CD4-positive, CD25-positive, alpha-beta regulatory T cell (primary cell): ENCODE measurements at regions not wholly inside any gene's neighbourhood (a gene's known extent, or its start where the extent isn't known, plus 50 kb on each side); places are given as distances from the start of the nearest gene placed in this dataset.

Source experiments
- ATAC-seq, 2 donors: fragments of 150-1000 bp; cut with Tn5 transposase; one replicate each; pipeline ENCODE4 v1.10.0; 2021; ENCODE audit warnings: low read depth in 2 of 2, moderate number of reproducible peaks in 2 of 2, moderate library complexity in 1 of 2
- DNase-seq, 3 donors: peaks; one replicate each; pipeline versions ENCODE4 v3.0.0 to v3.0.0-alpha.2; 2012 to 2022; ENCODE audit warnings: mixed read lengths in 1 of 3
- H3K27ac ChIP-seq: one replicate; pipeline ENCODE4 v1.7.0; 2013; ENCODE audit warnings: mild to moderate bottlenecking, low read length; ENCODE audit not compliant: insufficient read depth, poor library complexity, severe bottlenecking
- H3K27me3 ChIP-seq: one replicate; pipeline ENCODE4 v1.7.0; 2013; ENCODE audit warnings: low read length; ENCODE audit not compliant: control insufficient read depth, insufficient read depth
- H3K36me3 ChIP-seq: one replicate; pipeline ENCODE4 v1.7.0; 2013; ENCODE audit warnings: mild to moderate bottlenecking, low read length, moderate library complexity; ENCODE audit not compliant: control insufficient read depth, insufficient read depth
- H3K4me1 ChIP-seq: 2 replicates; pipeline ENCODE4 v1.7.0; 2013; ENCODE audit warnings: mild to moderate bottlenecking, low read length; ENCODE audit not compliant: insufficient read depth, control insufficient read depth, poor library complexity, severe bottlenecking
- H3K4me3 ChIP-seq: one replicate; pipeline ENCODE4 v1.7.0; 2013; ENCODE audit warnings: low read depth, mild to moderate bottlenecking, low read length, moderate library complexity
- H3K9me3 ChIP-seq, 2 experiments: 1 replicate in 1 of 2; 2 replicates in 1 of 2; pipeline ENCODE4 v1.7.0; 2013; ENCODE audit warnings: low read length in 2 of 2, mild to moderate bottlenecking in 1 of 2, moderate library complexity in 1 of 2; ENCODE audit not compliant: control insufficient read depth in 2 of 2
- H3K27ac Mint-ChIP-seq, 3 donors: one replicate each; pipeline ENCODE4 v1.8.0; 2020 to 2022; ENCODE audit warnings: mild to moderate bottlenecking in 3 of 3, mixed read lengths in 3 of 3, moderate library complexity in 2 of 3
- H3K27me3 Mint-ChIP-seq: one replicate; pipeline ENCODE4 v1.8.0; 2022; ENCODE audit warnings: mild to moderate bottlenecking, mixed read lengths
- H3K36me3 Mint-ChIP-seq: one replicate; pipeline ENCODE4 v1.8.0; 2020; ENCODE audit warnings: mixed read lengths
- H3K4me1 Mint-ChIP-seq, 4 donors: one replicate each; pipeline ENCODE4 v1.8.0; 2020 to 2022; ENCODE audit warnings: mixed read lengths in 4 of 4, mild to moderate bottlenecking in 1 of 4
- H3K4me3 Mint-ChIP-seq, 4 donors: one replicate each; pipeline ENCODE4 v1.8.0; 2020 to 2022; ENCODE audit warnings: mild to moderate bottlenecking in 4 of 4, mixed read lengths in 4 of 4, moderate library complexity in 3 of 4
- H3K9me3 Mint-ChIP-seq, 7 donors: one replicate each; pipeline ENCODE4 v1.8.0; 2020 to 2022; ENCODE audit warnings: mixed read lengths in 7 of 7, mild to moderate bottlenecking in 3 of 7, moderate library complexity in 2 of 7

- H3K4me3 ChIP-seq: no peak overlapping the region
- no peak overlapping the region for H3K4me3 Mint-ChIP-seq
- peaks cover 0 to 5% (median 1%) of the 10 kb centered on the region in 7 donors for H3K9me3 Mint-ChIP-seq
- H3K27me3 Mint-ChIP-seq: peaks cover 4% of the 10 kb centered on the region
- H3K27ac Mint-ChIP-seq: no peak overlapping the region
- H3K27me3 ChIP-seq: no peaks in the 10 kb centered on the region
- H3K4me1 ChIP-seq: no peaks in the 10 kb centered on the region
- H3K9me3 ChIP-seq: no peaks in the 10 kb centered on the region
- ATAC-seq (no peak), DNase-seq (no peak)
- H3K27ac ChIP-seq: no peak overlapping the region
- no peaks in the 10 kb centered on the region for H3K4me1 Mint-ChIP-seq
- H3K36me3 ChIP-seq: no peaks in the 10 kb centered on the region
- no peaks in the 10 kb centered on the region for H3K36me3 Mint-ChIP-seq
Observed at GRCh38 chr1:98340511-98340910, 321.0 kb upstream of the SNX7 start.

- H3K27me3 Mint-ChIP-seq: no peaks in the 10 kb centered on the region
- ATAC-seq (no peak), DNase-seq (no peak)
- H3K4me3 Mint-ChIP-seq: no peak overlapping the region
- no peak overlapping the region for H3K4me3 ChIP-seq
- no peak overlapping the region for H3K27ac Mint-ChIP-seq
- H3K4me1 ChIP-seq: no peaks in the 10 kb centered on the region
- no peaks in the 10 kb centered on the region for H3K4me1 Mint-ChIP-seq
- H3K27me3 ChIP-seq: peaks cover 1% of the 10 kb centered on the region
- no peak overlapping the region for H3K27ac ChIP-seq
- no peaks in the 10 kb centered on the region for H3K9me3 ChIP-seq
- H3K36me3 ChIP-seq: no peaks in the 10 kb centered on the region
- peaks cover 0 to 4% (median 0%) of the 10 kb centered on the region in 7 donors for H3K9me3 Mint-ChIP-seq
- H3K36me3 Mint-ChIP-seq: no peaks in the 10 kb centered on the region
Observed at GRCh38 chr1:98336472-98337083, 324.9 kb upstream of the SNX7 start.

DNA sequence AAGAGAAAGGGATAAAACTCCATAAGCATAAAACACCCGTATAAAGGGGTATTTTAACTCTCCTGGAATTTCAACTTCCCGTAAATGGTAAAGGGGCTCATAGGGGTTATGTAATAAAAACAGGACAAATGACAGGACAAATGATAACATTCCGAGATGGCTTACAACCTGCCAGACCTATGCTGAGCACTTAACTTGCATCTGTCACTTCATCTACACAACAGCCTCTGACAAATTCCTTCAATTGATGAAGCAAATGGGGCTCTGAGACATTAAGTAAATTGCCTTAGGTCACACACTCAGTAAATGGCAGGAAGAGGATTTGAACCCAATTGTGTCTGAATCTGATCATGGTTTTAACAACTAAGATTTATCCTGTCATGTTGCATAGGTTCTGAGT lies 327.6 kb upstream of the SNX7 start:
- Histone ChIP-seq H3K27me3 (peaks cover 1% of the 10 kb centered on the region), H3K4me1 (no peaks in the 10 kb centered on the region), H3K9me3 (no peaks in the 10 kb centered on the region), H3K4me3 (no peak overlapping the region), H3K36me3 (no peaks in the 10 kb centered on the region), H3K27ac (no peak overlapping the region)
- H3K36me3 Mint-ChIP-seq: no peaks in the 10 kb centered on the region
- H3K27ac Mint-ChIP-seq: no peak overlapping the region
- H3K27me3 Mint-ChIP-seq: no peaks in the 10 kb centered on the region
- H3K4me3 Mint-ChIP-seq: no peak overlapping the region
- DNase-seq (no peak), ATAC-seq (no peak)
- no peaks in the 10 kb centered on the region for H3K4me1 Mint-ChIP-seq
- H3K9me3 Mint-ChIP-seq: peaks cover 0 to 5% (median 0%) of the 10 kb centered on the region in 7 donors

- Mint-ChIP-seq H3K9me3 (peaks cover 0 to 5% (median 0%) of the 10 kb centered on the region in 7 donors), H3K27ac (no peak overlapping the region), H3K4me3 (no peak overlapping the region), H3K27me3 (no peaks in the 10 kb centered on the region), H3K36me3 (no peaks in the 10 kb centered on the region), H3K4me1 (no peaks in the 10 kb centered on the region)
- Histone ChIP-seq H3K27ac (no peak overlapping the region), H3K4me3 (no peak overlapping the region), H3K4me1 (no peaks in the 10 kb centered on the region), H3K9me3 (no peaks in the 10 kb centered on the region), H3K27me3 (peaks cover 1% of the 10 kb centered on the region), H3K36me3 (no peaks in the 10 kb centered on the region)
- ATAC-seq (no peak), DNase-seq (no peak)
Observed at GRCh38 chr1:98333406-98333805, 328.1 kb upstream of the SNX7 start.

- Histone ChIP-seq H3K4me1 (no peaks in the 10 kb centered on the region), H3K4me3 (no peak overlapping the region), H3K27ac (no peak overlapping the region), H3K36me3 (no peaks in the 10 kb centered on the region), H3K9me3 (no peaks in the 10 kb centered on the region), H3K27me3 (peaks cover 1% of the 10 kb centered on the region)
- no peak overlapping the region for H3K27ac Mint-ChIP-seq
- H3K9me3 Mint-ChIP-seq: peaks cover 0 to 5% (median 0%) of the 10 kb centered on the region in 7 donors
- H3K4me1 Mint-ChIP-seq: no peaks in the 10 kb centered on the region
- ATAC-seq: no peak
- no peak overlapping the region for H3K4me3 Mint-ChIP-seq
- no peak for DNase-seq
- no peaks in the 10 kb centered on the region for H3K36me3 Mint-ChIP-seq
- no peaks in the 10 kb centered on the region for H3K27me3 Mint-ChIP-seq
Observed at GRCh38 chr1:98331718-98332311, 329.7 kb upstream of the SNX7 start.

- Histone ChIP-seq H3K4me3 (no peak overlapping the region), H3K27ac (no peak overlapping the region), H3K27me3 (peaks cover 1% of the 10 kb centered on the region), H3K9me3 (no peaks in the 10 kb centered on the region), H3K36me3 (no peaks in the 10 kb centered on the region), H3K4me1 (no peaks in the 10 kb centered on the region)
- H3K27ac Mint-ChIP-seq: no peak overlapping the region
- no peaks in the 10 kb centered on the region for H3K36me3 Mint-ChIP-seq
- DNase-seq: no peak
- H3K27me3 Mint-ChIP-seq: no peaks in the 10 kb centered on the region
- ATAC-seq: no peak
- H3K4me1 Mint-ChIP-seq: no peaks in the 10 kb centered on the region
- peaks cover 0 to 5% (median 0%) of the 10 kb centered on the region in 7 donors for H3K9me3 Mint-ChIP-seq
- H3K4me3 Mint-ChIP-seq: no peak overlapping the region
Observed at GRCh38 chr1:98331243-98331642, 330.3 kb upstream of the SNX7 start.

GRCh38 chr1:98330224-98330623 lies 331.3 kb upstream of the SNX7 start:
- no peaks in the 10 kb centered on the region for H3K36me3 ChIP-seq
- peaks cover 5% of the 10 kb centered on the region for H3K27me3 Mint-ChIP-seq
- H3K4me1 Mint-ChIP-seq: no peaks in the 10 kb centered on the region
- no peaks in the 10 kb centered on the region for H3K9me3 ChIP-seq
- H3K4me3 ChIP-seq: no peak overlapping the region
- no peak overlapping the region for H3K4me3 Mint-ChIP-seq
- peaks cover 0 to 5% (median 0%) of the 10 kb centered on the region in 7 donors for H3K9me3 Mint-ChIP-seq
- no peaks in the 10 kb centered on the region for H3K36me3 Mint-ChIP-seq
- ATAC-seq: no peak
- H3K4me1 ChIP-seq: no peaks in the 10 kb centered on the region
- DNase-seq: no peak
- H3K27ac ChIP-seq: no peak overlapping the region
- H3K27me3 ChIP-seq: peaks cover 1% of the 10 kb centered on the region
- no peak overlapping the region for H3K27ac Mint-ChIP-seq

- peaks cover 0 to 2% (median 0%) of the 10 kb centered on the region in 4 donors for H3K4me1 Mint-ChIP-seq
- no peaks in the 10 kb centered on the region for H3K9me3 ChIP-seq
- H3K4me3 ChIP-seq: no peak overlapping the region
- peak overlapping the region in 1 of 3 donors; percentile 86 for H3K27ac Mint-ChIP-seq
- no peak for ATAC-seq
- H3K27me3 Mint-ChIP-seq: peaks cover 5% of the 10 kb centered on the region
- no peaks in the 10 kb centered on the region for H3K36me3 Mint-ChIP-seq
- H3K4me3 Mint-ChIP-seq: no peak overlapping the region
- peaks cover 0 to 5% (median 0%) of the 10 kb centered on the region in 7 donors for H3K9me3 Mint-ChIP-seq
- no peaks in the 10 kb centered on the region for H3K4me1 ChIP-seq
- DNase-seq: no peak
- H3K36me3 ChIP-seq: no peaks in the 10 kb centered on the region
- no peaks in the 10 kb centered on the region for H3K27me3 ChIP-seq
- H3K27ac ChIP-seq: no peak overlapping the region
Observed at GRCh38 chr1:98328855-98329254, 332.7 kb upstream of the SNX7 start.
